ENCODE measurements at regions not wholly inside any gene's neighbourhood (a gene's known extent, or its start where the extent isn't known, plus 50 kb on each side); places are given as distances from the start of the nearest gene placed in this dataset.
A peak's percentile ranks its signal among the peaks of the same experiment; 100 is the strongest.
"Not testable (repeated sequence)": the region's sequence is repeated elsewhere in the genome, so short reads cannot be mapped to it uniquely, and the experiment has no call there.

- not testable (repeated sequence) for DNase-seq
Measured at GRCh38 chr18:34534642-34535041, 175.5 kb upstream of the DTNA start.

GRCh38 chr18:34540897-34541296 lies 169.2 kb upstream of the DTNA start:
- DNase-seq: no peak

GRCh38 chr18:34542625-34543024 lies 167.5 kb upstream of the DTNA start:
- DNase-seq: no peak

- no peak for DNase-seq
Measured at GRCh38 chr18:34543356-34543755, 166.7 kb upstream of the DTNA start.

GRCh38 chr18:34543945-34544344 lies 166.2 kb upstream of the DTNA start:
- DNase-seq: no peak

GRCh38 chr18:34544930-34545329 lies 165.2 kb upstream of the DTNA start:
- DNase-seq: no peak

- no peak for DNase-seq
Measured at GRCh38 chr18:34548120-34548972, 161.8 kb upstream of the DTNA start.

GRCh38 chr18:34548973-34549294 lies 161.2 kb upstream of the DTNA start:
- DNase-seq: no peak

- DNase-seq: no peak
Measured at GRCh38 chr18:34549367-34549766, 160.7 kb upstream of the DTNA start.

- DNase-seq: no peak
Measured at GRCh38 chr18:34550156-34550555, 159.9 kb upstream of the DTNA start.

- peak in 1 of 2 experiments; percentile 11 for DNase-seq
Measured at GRCh38 chr18:34550902-34551301, 159.2 kb upstream of the DTNA start.

GRCh38 chr18:34551824-34552223 lies 158.3 kb upstream of the DTNA start:
- no peak for DNase-seq

- no peak for DNase-seq
Measured at GRCh38 chr18:34562252-34562870, 147.7 kb upstream of the DTNA start.

- no peak for DNase-seq
Measured at GRCh38 chr18:34567857-34568256, 142.2 kb upstream of the DTNA start.

GRCh38 chr18:34576622-34577021 lies 133.5 kb upstream of the DTNA start:
- no peak for DNase-seq

GRCh38 chr18:34583895-34584294 lies 126.2 kb upstream of the DTNA start:
- no peak for DNase-seq

- peak; percentile 18 to 27 for DNase-seq
Measured at GRCh38 chr18:34590503-34590902, 119.6 kb upstream of the DTNA start.

GRCh38 chr18:34591920-34592444 lies 118.1 kb upstream of the DTNA start:
- DNase-seq: peak in 1 of 2 experiments; percentile 49

GRCh38 chr18:34592481-34592880 lies 117.6 kb upstream of the DTNA start:
- no peak for DNase-seq

- DNase-seq: peak in 1 of 2 experiments; percentile 44
Measured at GRCh38 chr18:34592961-34593382, 117.1 kb upstream of the DTNA start.

GRCh38 chr18:34594266-34594665 lies 115.8 kb upstream of the DTNA start:
- no peak for DNase-seq

GRCh38 chr18:34595690-34596089 lies 114.4 kb upstream of the DTNA start:
- DNase-seq: no peak

- no peak for DNase-seq
Measured at GRCh38 chr18:34598120-34598635, 111.9 kb upstream of the DTNA start.

GRCh38 chr18:34600158-34600557 lies 109.9 kb upstream of the DTNA start:
- DNase-seq: no peak

Measured in NCI-H446 (cell line).